ENCODE measurements at regions not wholly inside any gene's neighbourhood (a gene's known extent, or its start where the extent isn't known, plus 50 kb on each side); places are given as distances from the start of the nearest gene placed in this dataset.

GRCh38 chr5:108649106-108649505, 98.6 kb upstream of the FER start:
- DNase-seq: no peak

- DNase-seq: peak; percentile 73
Observed at GRCh38 chr5:108642170-108642906, 105.4 kb upstream of the FER start.

GRCh38 chr5:108641596-108641995, 106.1 kb upstream of the FER start:
- no peak for DNase-seq

GRCh38 chr5:108639366-108639765, 108.3 kb upstream of the FER start:
- no peak for DNase-seq

GRCh38 chr5:108638021-108638420, 109.7 kb upstream of the FER start:
- no peak for DNase-seq

GRCh38 chr5:108637134-108637533, 110.6 kb upstream of the FER start:
- DNase-seq: no peak

- DNase-seq: no peak
Observed at GRCh38 chr5:108636135-108636853, 111.4 kb upstream of the FER start.

- DNase-seq: no peak
Observed at GRCh38 chr5:108634617-108635288, 112.9 kb upstream of the FER start.

- DNase-seq: no peak
Observed at GRCh38 chr5:108634010-108634616, 113.6 kb upstream of the FER start.

GRCh38 chr5:108629779-108630528, 117.7 kb upstream of the FER start:
- no peak for DNase-seq

GRCh38 chr5:108625654-108626053, 122.0 kb upstream of the FER start:
- DNase-seq: no peak

- DNase-seq: no peak
Observed at GRCh38 chr5:108623826-108624225, 123.9 kb upstream of the FER start.

GRCh38 chr5:108620516-108620915, 127.2 kb upstream of the FER start:
- no peak for DNase-seq

GRCh38 chr5:108619815-108620214, 127.9 kb upstream of the FER start:
- no peak for DNase-seq

GRCh38 chr5:108617467-108618435, 129.9 kb upstream of the FER start:
- DNase-seq: no peak

GRCh38 chr5:108615216-108615615, 132.5 kb upstream of the FER start:
- no peak for DNase-seq

GRCh38 chr5:108607421-108607820, 140.3 kb upstream of the FER start:
- DNase-seq: no peak

GRCh38 chr5:108606185-108606584, 141.5 kb upstream of the FER start:
- no peak for DNase-seq

- DNase-seq: no peak
Observed at GRCh38 chr5:108602830-108603229, 144.9 kb upstream of the FER start.

- DNase-seq: no peak
Observed at GRCh38 chr5:108590799-108591198, 156.9 kb upstream of the FER start.

GRCh38 chr5:108588323-108588722, 159.4 kb upstream of the FER start:
- DNase-seq: no peak

GRCh38 chr5:108587821-108588220, 159.9 kb upstream of the FER start:
- no peak for DNase-seq

Data from activated effector memory CD4-positive, alpha-beta T cell treated with anti-CD3 and anti-CD28 coated beads, Interleukin-2, amount 50 U/mL, for 16 hours (primary cell).